Esophagus muscularis mucosa (tissue), 4 donors: ENCODE measurements at regions not wholly inside any gene's neighbourhood (a gene's known extent, or its start where the extent isn't known, plus 50 kb on each side); places are given as distances from the start of the nearest gene placed in this dataset.

Experiments
- DNase-seq: peaks from one replicate; pipeline ENCODE4 v3.0.0-alpha.2; 2017; ENCODE audit errors: extremely low spot score
- H3K27ac ChIP-seq, 4 donors: fragments of 200-600 bp; sonication (generic); replicated peaks in 1 of 4; 1 replicate in 3 of 4; 2 replicates in 1 of 4; pipeline ENCODE4 v1.5.1; 2016 to 2019; ENCODE audit warnings: mild to moderate bottlenecking in 1 of 4
- H3K27me3 ChIP-seq, 4 donors: fragments of 200-600 bp; sonication (generic); one replicate each; pipeline versions ENCODE4 v1.5.1 to v1.6.0; 2016 to 2019
- H3K36me3 ChIP-seq, 4 donors: fragments of 200-600 bp; sonication (generic); one replicate each; pipeline ENCODE4 v1.5.1; 2016 to 2019
- H3K4me1 ChIP-seq, 4 donors: fragments of 200-600 bp; sonication (generic); one replicate each; pipeline ENCODE4 v1.5.1; 2016 to 2019
- H3K4me3 ChIP-seq, 4 donors: fragments of 200-600 bp; sonication (generic); 1 replicate in 2 of 4; 2 replicates in 2 of 4; pipeline ENCODE4 v1.5.1; 2016 to 2019; ENCODE audit warnings: mild to moderate bottlenecking in 4 of 4, moderate library complexity in 1 of 4
- H3K9me3 ChIP-seq, 4 donors: fragments of 200-600 bp; sonication (generic); 1 replicate in 3 of 4; 2 replicates in 1 of 4; pipeline ENCODE4 v1.5.1; 2016 to 2019
- CTCF ChIP-seq, 3 experiments: fragments of 200-600 bp in 2 of 3; fragments of 450-650 bp in 1 of 3; sonication (generic) in 2 of 3; IDR thresholded peaks; one replicate each; pipeline ENCODE4 v1.5.1; 2017 to 2019; ENCODE audit warnings: antibody characterized with exemption in 3 of 3, mild to moderate bottlenecking in 2 of 3, moderate library complexity in 1 of 3
- EP300 ChIP-seq: sonication (generic); formaldehyde crosslinking; IDR thresholded peaks from one replicate; pipeline ENCODE4 v1.6.1; 2017; ENCODE audit warnings: antibody characterized with exemption
- POLR2A ChIP-seq: fragments of 450-650 bp; IDR thresholded peaks from one replicate; pipeline ENCODE4 v1.6.1; 2017; ENCODE audit warnings: antibody characterized with exemption, moderate library complexity, mild to moderate bottlenecking, low read depth
- POLR2AphosphoS5 ChIP-seq, 2 donors: sonication (generic); formaldehyde crosslinking; IDR thresholded peaks; one replicate each; pipeline ENCODE4 v1.6.1; 2017; ENCODE audit warnings: antibody characterized with exemption in 2 of 2
- WGBS: methylation state at CpG from one replicate; pipeline ENCODE4 v1.1.5; 2018; 5-methylcytosine and 5-hydroxymethylcytosine counted together
- intact Hi-C: fragments of 100-400 bp; cut with DNase I; formaldehyde crosslinking; loops from one replicate; pipeline ENCODE4 v1.15.1; 2023

GRCh38 chr18:40576507-40577115 is 1378.4 kb upstream of the PIK3C3 start:
- WGBS: 35% methylated on average over 4 of the region's 4 CpGs
- Histone ChIP-seq H3K4me1 (no peaks in the 10 kb centered on the region), H3K27me3 (no peaks in the 10 kb centered on the region), H3K9me3 (no peaks in the 10 kb centered on the region), H3K36me3 (no peaks in the 10 kb centered on the region), H3K27ac (no peak overlapping the region), H3K4me3 (no peak overlapping the region)
- DNase-seq: no peak
- intact Hi-C loops: no loop called here
- TF ChIP-seq CTCF (IDR thresholded peaks at IDR 0.05) (no peak), EP300 (no peak), POLR2A (no peak), POLR2AphosphoS5 (IDR thresholded peaks at IDR 0.05) (no peak)

GRCh38 chr18:40570615-40571014 is 1384.4 kb upstream of the PIK3C3 start:
- Histone ChIP-seq H3K4me3 (no peak overlapping the region), H3K27me3 (no peaks in the 10 kb centered on the region), H3K9me3 (no peaks in the 10 kb centered on the region), H3K27ac (no peak overlapping the region), H3K4me1 (no peaks in the 10 kb centered on the region), H3K36me3 (no peaks in the 10 kb centered on the region)
- WGBS: 75% methylated on average over 1 of the region's 1 CpG
- DNase-seq: no peak
- intact Hi-C loops: no loop called here
- TF ChIP-seq CTCF (IDR thresholded peaks at IDR 0.05) (no peak), POLR2AphosphoS5 (IDR thresholded peaks at IDR 0.05) (no peak), EP300 (no peak), POLR2A (no peak)

- H3K4me1 ChIP-seq: no peaks in the 10 kb centered on the region
- intact Hi-C loops: no loop called here
- TF ChIP-seq POLR2A (no peak), CTCF (IDR thresholded peaks at IDR 0.05) (no peak), EP300 (no peak), POLR2AphosphoS5 (IDR thresholded peaks at IDR 0.05) (no peak)
- H3K4me3 ChIP-seq: no peak overlapping the region
- H3K27me3 ChIP-seq: no peaks in the 10 kb centered on the region
- 71% methylated on average over 4 of the region's 4 CpGs for WGBS
- no peak for DNase-seq
- no peaks in the 10 kb centered on the region for H3K9me3 ChIP-seq
- H3K36me3 ChIP-seq: no peaks in the 10 kb centered on the region
- no peak overlapping the region for H3K27ac ChIP-seq
Measured at GRCh38 chr18:40569605-40570004, 1385.4 kb upstream of the PIK3C3 start.

GRCh38 chr18:40566510-40566844 is 1388.6 kb upstream of the PIK3C3 start:
- H3K27me3 ChIP-seq: no peaks in the 10 kb centered on the region
- intact Hi-C loops: no loop called here
- TF ChIP-seq CTCF (IDR thresholded peaks at IDR 0.05): no peak
- no peak for TF ChIP-seq EP300
- no peak for TF ChIP-seq POLR2AphosphoS5 (IDR thresholded peaks at IDR 0.05)
- TF ChIP-seq POLR2A: no peak
- no peaks in the 10 kb centered on the region for H3K9me3 ChIP-seq
- DNase-seq: no peak
- H3K27ac ChIP-seq: no peak overlapping the region
- 83% methylated on average over 1 of the region's 1 CpG for WGBS
- no peaks in the 10 kb centered on the region for H3K36me3 ChIP-seq
- H3K4me3 ChIP-seq: no peak overlapping the region
- H3K4me1 ChIP-seq: no peaks in the 10 kb centered on the region
